ENCODE measurements at regions not wholly inside any gene's neighbourhood (a gene's known extent, or its start where the extent isn't known, plus 50 kb on each side); places are given as distances from the start of the nearest gene placed in this dataset.
A peak's percentile ranks its signal among the peaks of the same experiment; 100 is the strongest.
"Not testable (repeated sequence)": the region's sequence is repeated elsewhere in the genome, so short reads cannot be mapped to it uniquely, and the experiment has no call there.

GRCh38 chr14:45699471-45699870, 446.5 kb upstream of the MIS18BP1 start:
- DNase-seq, result no peak

DNA sequence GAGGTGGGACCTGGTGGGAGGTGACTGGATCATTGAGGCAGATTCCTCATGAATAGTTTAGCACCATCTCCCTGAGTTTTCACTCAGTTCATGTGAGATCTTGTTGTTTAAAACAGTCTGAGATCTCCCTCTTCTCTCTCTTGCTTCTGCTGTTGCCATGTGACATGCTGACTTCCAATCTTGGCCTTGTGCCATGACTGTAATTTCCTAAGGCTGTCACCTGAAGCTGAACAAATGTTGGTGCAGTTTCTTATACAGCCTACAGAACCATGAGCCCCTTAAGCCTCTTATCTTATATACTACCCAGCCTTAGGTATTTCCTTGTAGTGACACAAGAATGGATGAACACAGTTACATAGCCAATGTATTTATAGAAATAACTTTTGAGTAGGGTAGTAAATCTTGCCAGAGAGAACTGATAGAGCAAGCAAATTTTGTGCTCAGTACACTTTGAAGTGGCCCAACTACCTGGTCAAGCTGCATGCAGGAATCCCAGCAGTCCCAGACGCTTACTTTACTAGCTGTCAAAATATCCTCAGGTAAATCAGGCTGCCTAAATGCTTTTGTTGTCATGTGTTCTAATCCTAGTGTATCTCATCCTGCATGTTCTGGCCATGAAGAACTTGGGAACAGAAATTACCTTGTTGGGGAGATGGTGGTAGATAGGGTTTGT, 445.6 kb upstream of the MIS18BP1 start:
- DNase-seq, result peak; percentile 66

DNA sequence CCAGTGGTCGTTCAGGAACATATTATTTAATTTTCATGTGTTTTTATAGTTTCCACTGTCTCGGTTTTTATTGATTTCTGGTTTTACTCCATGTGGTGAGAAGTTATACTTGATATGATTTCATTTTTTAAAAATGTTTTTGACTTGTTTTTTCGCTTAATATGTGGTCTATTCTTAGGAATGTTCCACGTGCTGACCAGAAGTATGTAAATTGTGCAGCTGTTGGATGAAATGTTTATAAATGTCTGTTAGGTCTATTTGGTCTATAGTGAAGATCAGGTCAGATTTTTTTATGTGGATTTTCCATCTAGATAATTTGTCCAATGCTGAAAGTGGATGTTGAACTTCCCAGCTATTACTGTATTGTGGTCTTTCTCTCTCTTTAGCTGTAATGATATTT, 433.8 kb upstream of the MIS18BP1 start:
- DNase-seq, result no peak

- DNase-seq, result no peak
These were observed 427.5 kb upstream of the MIS18BP1 start for GRCh38 chr14:45680531-45680930.

- DNase-seq, result no peak
These were observed 426.9 kb upstream of the MIS18BP1 start for GRCh38 chr14:45679853-45680252.

- DNase-seq, result no peak
These were observed 425.2 kb upstream of the MIS18BP1 start for GRCh38 chr14:45678163-45678562.

DNA sequence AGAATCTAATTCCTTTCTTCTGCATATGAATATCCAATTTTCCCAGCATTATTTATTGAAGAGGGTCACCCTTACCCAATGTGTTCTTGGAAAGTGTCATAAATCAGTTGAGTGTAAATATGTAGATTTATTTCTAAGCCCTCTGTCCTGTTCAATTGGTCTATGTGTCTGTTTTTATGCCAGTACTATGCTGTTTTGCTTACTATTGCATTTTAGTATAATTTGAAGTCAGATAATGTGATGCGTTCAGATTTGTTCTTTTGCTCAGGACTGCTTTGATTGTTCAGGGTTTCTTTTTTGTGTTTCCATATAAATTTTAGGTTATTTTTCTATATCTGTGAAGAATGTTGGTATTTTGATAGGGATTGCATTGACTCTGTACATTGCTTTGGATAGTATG, 420.4 kb upstream of the MIS18BP1 start:
- no peak for DNase-seq

GRCh38 chr14:45664668-45665356, 411.8 kb upstream of the MIS18BP1 start:
- DNase-seq, result no peak

GRCh38 chr14:45658917-45659299, 405.9 kb upstream of the MIS18BP1 start:
- DNase-seq, result no peak

GRCh38 chr14:45658226-45658916, 405.4 kb upstream of the MIS18BP1 start:
- no peak for DNase-seq

DNA sequence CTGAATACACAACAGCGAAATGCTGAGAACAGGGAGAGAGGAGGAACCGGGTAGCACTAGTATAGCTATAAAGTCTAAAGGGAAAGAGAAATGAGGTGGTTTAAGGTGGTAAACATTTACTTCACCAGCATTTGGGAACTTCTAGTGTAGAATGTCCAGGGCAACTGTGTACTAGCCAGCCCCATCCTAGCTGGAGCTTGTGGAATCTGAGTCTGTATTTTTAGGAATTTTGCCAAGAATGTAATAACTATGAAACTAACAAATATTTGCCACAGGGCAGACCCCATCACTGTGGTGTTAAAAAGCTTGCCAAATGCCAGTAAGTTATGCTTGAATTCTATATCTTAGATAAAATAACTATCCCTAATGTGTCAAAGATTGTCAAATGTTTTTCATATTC, 398.9 kb upstream of the MIS18BP1 start:
- DNase-seq, result no peak

- DNase-seq, result no peak
These were observed 397.8 kb upstream of the MIS18BP1 start for GRCh38 chr14:45650754-45651153.

DNA sequence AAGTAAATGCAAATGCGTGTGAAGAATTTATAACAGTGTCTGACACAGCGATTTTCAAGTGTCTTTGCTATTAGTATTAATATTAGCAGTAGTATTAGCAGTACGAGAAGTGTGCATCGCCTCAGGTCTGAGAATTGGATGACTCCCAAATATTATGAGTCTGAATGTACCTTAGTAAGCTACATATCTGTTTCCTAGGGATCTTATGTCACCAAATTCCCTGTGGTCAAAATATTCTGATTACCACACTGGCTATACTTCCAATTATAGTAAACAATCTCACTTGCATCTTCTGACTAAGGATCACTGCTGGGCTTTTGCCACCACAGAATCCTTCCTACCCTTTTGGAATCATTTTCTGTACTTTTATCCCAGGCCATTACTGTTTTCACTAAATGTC, 396.0 kb upstream of the MIS18BP1 start:
- DNase-seq, result no peak

- peak; percentile 50 for DNase-seq
These were observed 388.5 kb upstream of the MIS18BP1 start for GRCh38 chr14:45641541-45641940.

DNA sequence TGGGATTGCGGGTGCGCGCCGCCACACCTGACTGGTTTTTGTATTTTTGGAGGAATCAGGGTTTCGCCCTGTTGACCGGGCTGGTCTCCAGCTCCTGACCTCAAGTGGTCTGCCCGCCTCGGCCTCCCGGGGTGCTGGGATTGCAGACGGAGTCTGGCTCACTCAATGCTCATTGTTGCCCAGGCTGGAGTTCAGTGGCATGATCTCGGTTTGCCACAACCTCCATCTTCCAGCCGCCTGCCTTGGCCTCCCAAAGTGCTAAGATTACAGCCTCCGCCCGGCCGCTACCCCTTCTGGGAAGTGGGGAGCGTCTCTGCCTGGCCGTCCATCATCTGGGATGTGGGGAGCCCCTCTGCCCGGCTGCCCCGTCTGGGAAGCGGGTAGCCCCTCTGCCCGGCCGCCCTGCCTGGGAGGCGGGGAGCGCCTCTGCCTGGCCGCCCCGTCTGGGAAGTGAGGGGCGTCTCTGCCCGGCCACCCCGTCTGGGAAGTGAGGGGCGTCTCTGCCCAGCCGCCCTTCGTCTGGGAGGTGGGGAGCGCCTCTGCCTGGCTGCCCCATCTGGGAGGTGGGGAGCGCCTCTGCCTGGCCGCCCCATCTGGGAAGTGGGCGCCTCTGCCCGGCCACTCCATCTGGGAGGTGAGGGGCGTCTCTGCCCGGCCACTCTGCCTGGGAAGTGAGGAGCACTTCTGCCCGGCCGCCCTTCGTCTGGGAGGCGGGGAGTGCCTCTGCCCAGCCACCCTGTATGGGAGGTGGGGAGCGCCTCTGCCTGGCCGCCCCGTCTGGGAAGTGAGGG, 381.8 kb upstream of the MIS18BP1 start:
- not testable (repeated sequence) for DNase-seq

GRCh38 chr14:45633220-45633984, 380.4 kb upstream of the MIS18BP1 start:
- no peak for DNase-seq

DNA sequence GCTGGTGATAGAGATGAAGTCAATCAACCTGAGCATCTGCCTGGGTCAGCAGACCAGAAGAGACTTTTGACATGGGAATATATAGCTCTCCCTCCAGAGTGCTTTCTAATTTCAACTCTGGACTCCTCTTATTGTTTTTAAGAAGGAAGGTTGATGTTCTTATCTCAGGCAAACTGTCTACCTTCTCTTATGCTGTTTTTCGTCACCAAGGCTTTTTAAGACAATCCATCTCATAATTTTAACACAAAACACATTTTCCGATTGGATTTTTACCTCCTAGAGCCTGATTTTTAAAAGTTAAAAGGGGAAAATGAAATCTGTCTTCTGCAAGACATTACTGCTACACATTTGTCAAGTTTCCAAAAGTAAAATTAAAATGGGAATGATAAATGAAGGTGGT, 368.7 kb upstream of the MIS18BP1 start:
- DNase-seq, result no peak

DNA sequence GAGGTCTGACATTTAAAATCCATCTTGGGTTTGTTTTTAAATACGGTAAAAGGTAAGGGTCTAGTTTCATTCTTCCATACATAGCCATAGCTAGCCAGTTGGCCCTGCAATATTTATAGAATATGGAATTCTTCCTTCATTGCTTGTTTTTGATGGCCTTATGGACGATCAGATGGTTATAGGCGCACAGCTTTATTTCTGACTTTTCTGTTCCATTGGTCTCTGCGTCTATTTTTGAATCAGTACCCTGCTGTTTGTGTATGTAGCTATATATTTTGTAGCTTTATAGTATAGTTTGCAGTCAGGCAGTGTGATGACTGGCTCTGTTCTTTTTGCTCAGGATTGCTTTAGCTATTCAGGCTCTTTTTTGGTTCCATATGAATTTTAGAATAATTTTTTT, 366.8 kb upstream of the MIS18BP1 start:
- no peak for DNase-seq

DNA sequence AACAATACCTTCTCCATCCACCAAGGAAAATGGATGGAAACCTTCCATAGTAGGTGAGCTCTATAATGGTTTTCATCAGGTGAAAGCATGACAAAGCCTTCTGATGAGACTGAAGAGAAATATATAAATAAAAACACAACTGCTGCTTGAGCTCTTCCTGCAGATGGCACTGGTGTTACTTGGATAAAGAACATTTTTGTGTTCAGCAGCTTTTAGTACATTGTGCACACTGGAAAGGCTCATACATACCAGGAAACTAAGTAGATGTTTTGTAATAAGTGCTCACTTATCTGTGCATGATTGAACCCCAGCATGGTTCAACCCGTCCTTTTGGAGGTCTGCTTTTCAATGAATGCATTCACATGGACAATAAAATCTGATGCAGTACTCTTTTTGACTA, 357.3 kb upstream of the MIS18BP1 start:
- DNase-seq, result peak; percentile 45

DNA sequence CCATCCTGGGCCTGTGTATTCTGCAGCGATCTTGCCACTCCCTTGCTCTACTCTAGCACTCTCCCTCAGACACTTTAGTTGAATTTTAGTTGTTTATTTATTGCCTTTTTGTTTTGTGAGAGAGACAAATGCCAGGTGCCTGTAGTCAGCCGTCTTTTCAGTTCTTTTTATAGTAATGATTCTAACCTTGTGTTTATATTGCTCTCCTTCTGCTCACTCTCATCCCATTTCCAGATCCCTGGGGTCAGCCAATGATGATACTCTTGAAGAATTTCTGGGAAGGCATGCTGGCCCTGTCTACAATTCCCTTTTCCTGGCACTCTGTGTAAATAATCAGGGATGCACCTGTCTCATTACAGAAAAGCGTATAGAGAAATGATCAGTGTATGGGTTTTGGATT, 334.1 kb upstream of the MIS18BP1 start:
- DNase-seq, result no peak

DNA sequence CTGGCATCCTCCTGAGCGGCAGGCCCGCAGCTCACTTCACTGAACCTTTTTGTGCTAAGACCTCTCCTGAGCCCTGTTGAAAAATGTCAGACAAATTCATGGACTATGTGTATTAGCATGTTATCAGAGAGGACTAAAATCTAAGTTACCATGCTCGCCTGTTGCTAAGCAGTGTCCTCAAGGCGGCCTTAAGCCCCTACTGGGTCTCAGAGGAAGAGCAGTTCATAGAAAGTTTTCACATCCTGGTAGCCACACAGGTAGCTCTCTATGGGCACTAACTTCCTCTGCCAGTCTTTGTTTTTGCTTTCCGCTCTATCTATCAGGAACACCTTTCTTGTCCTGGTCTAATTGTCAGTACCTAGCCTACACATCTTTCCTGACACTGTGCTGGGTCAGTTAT, 306.6 kb upstream of the MIS18BP1 start:
- no peak for DNase-seq

GRCh38 chr14:45558183-45558582, 305.2 kb upstream of the MIS18BP1 start:
- no peak for DNase-seq

- DNase-seq, result peak; percentile 89
These were observed 301.0 kb upstream of the MIS18BP1 start for GRCh38 chr14:45553981-45554380.
